WTC11 (cell line): ENCODE measurements at regions not wholly inside any gene's neighbourhood (a gene's known extent, or its start where the extent isn't known, plus 50 kb on each side); places are given as distances from the start of the nearest gene placed in this dataset.

Experiments
- CTCF ChIP-seq: fragments of 200-600 bp; IDR thresholded peaks from 2 replicates; pipeline ENCODE4 v1.8.0; 2022; ENCODE audit warnings: antibody characterized with exemption
- HMGXB4 ChIP-seq: sonication (generic); formaldehyde crosslinking; IDR thresholded peaks from 2 replicates; pipeline ENCODE4 v1.8.1; 2023; ENCODE audit warnings: mild to moderate bottlenecking, moderate library complexity, missing genetic modification reagents
- TF ChIP-seq, protein P1 (sequence below): sonication (generic); formaldehyde crosslinking; IDR thresholded peaks from 2 replicates; pipeline ENCODE4 v1.8.0; 2023; ENCODE audit warnings: missing genetic modification reagents

- TF ChIP-seq, protein P1, sequence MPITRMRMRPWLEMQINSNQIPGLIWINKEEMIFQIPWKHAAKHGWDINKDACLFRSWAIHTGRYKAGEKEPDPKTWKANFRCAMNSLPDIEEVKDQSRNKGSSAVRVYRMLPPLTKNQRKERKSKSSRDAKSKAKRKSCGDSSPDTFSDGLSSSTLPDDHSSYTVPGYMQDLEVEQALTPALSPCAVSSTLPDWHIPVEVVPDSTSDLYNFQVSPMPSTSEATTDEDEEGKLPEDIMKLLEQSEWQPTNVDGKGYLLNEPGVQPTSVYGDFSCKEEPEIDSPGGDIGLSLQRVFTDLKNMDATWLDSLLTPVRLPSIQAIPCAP (CRISPR knock-in tag), result no peak
- no peak for TF ChIP-seq HMGXB4 (CRISPR knock-in tag)
- TF ChIP-seq CTCF, result no peak
Observed at GRCh38 chr1:185385991-185386390, 68.9 kb upstream of the IVNS1ABP start.
